ELF-1 (cell line): ENCODE measurements at regions not wholly inside any gene's neighbourhood (a gene's known extent, or its start where the extent isn't known, plus 50 kb on each side); places are given as distances from the start of the nearest gene placed in this dataset.

Source experiments
- DNase-seq: peaks from one replicate; pipeline ENCODE4 v3.0.0-alpha.2; 2016; ENCODE audit warnings: low read depth, low spot score

DNA sequence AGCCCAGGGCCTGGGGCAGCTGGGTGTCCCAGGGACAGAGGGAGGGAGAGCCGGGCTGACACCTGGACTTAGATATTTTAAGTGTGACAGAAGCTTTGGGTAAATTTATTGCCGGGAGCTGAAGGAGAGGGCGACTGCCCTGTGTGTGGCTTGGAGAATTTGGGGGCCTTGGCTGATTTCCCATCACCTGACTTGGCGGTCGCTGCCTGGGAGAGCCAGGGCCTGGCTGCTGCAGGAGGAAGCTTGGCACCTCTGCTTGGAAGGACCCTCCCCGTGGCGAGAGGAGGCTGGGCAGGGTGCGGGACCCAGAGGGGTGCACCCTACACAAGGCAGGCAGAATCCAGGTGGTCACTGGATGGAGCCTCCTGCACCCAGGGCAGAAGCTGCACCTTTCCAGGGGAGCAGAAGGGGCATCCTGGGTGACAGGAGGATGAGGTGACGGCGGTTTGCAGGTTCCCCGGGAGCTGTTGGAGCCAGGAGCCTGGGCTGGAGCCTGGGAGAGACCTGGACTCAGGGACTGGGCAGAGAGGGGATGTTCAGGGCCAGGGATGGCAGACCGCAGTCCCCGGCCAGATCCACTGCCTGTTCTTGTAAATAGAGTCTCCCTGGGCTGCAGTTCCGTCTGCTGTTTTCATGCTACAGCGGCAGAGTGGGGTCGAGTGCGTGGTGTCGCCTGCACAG is 72.0 kb downstream of the RGS12 start:
- no peak for DNase-seq

DNA sequence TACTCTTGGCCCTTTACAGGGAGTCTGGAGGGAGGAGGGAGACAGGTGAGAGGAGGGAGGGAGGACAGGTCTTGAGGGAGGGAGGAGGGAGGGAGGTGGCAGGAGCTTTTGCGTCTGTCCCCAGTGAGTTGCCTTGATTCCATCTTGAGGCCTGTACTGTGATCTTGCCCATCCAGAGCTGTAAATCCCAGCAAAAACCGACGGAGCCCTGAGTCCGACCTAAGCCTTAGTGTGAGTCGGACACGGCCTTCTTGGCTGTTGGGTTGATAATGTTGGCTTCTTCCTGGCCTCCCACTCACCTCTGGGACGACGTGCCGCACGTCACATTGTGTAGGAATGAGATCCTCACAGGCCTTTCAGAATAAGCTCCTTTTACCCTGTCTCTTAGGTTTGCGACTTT is 72.5 kb downstream of the RGS12 start:
- DNase-seq, result no peak

DNA sequence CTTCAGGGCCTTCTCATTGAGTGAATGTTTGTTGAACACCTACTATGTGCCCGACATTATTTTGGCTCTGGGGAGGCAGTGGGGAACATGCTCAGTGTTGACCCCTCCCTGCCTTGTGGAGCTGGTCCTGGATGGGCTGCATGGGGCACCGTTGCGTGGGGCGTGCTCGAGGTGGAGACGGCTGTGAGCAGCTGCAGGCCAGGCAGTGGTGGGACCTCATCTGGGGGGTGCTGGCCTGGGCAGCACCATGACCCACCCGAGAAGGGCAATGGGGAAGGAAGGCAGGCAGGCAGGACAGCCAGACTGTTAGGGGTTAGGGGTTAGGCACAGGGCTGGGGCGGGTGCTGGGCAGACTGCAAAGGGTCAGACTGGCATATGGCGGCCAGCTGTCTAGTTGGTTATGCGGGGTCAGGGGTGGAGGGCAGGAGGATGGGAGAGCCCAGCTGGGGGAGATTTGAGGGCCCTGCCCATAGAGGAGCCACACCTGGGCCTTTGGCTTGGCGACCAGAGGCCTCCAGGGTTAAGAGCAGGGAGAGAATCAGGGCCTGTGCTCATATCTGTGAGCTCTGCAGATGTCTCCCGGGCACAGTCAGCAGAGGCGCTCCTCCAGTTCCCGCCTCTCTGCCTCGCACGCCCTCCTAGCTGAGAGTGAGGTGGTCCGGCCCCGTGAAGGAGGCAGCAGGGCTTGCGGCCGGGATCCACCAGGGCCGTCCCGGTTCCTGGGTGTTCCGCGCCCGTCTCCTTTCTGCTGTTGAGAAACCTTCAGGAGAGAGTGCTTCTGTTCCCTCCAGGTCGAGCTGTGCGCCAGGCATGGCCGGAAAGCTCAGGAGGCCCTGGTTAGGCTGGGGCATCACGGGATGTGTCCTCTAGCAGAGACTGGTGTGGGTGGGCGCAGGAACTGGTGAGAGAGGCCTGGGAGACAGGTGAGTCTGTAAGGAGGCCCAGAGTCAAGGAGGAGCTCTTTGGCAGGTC is 73.3 kb downstream of the RGS12 start:
- DNase-seq, result no peak

DNA sequence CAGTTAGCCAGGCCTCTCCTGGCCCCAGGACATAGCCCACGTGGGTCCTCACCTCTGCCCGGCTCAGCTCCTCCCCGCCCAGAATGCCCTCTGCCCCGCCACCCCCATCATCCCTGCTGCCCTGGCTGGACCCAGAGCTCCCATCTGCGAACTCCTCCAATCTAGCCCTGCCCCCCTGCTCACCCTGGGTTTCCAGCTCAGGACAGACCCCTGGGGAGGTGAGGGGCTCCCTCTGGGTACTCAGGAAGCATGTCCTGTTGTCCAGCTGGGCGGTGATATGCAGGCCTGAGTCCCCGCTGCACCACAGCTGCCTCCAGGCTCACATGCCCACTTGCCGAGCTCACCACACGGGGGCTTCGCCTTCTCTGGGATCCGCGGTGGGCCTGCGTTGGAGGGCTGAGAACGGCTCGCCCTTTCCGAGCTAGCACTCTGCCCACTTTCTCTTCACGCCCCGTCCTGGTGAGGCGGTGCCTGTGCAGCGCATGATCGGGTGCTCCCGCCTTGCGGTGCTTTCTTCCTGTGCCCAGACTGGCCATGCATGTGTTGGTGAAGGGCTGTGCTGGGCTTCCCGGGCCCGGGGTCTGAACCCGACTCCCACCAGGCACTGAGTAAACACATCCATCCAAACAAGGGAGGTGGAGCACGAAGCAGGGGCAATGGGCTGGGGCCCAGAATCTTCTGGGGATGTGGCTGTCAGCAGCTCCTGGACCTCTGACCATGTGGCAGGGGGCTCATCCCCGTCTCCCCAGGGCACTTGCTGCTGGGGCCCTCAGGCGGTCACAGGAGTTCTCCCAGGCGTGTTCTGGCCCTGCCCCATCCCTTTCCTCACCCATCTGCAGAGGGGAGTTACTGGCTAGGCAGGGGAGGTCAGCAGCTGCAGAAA is 74.3 kb downstream of the RGS12 start:
- DNase-seq, result peak; percentile 37

DNA sequence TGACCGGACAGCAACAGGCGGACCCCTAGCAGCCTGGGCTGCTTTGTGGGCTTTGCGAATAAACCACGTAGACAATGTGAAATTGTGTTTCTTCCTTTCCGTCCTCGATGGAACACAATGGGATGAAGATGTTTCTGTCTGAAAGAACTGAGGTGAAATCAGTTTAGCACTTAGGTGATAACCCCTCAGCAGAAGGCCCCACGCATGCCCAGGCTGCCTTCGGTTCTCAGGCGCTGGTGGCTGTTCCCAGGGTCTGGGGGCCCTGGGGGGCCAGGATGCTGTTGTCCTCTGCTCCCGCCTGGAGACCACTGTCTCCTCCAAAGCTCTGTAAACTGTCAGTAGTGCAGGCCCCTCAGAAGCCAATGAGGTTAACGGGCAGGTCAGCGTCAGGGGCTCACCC is 73.9 kb upstream of the HGFAC start:
- no peak for DNase-seq

DNA sequence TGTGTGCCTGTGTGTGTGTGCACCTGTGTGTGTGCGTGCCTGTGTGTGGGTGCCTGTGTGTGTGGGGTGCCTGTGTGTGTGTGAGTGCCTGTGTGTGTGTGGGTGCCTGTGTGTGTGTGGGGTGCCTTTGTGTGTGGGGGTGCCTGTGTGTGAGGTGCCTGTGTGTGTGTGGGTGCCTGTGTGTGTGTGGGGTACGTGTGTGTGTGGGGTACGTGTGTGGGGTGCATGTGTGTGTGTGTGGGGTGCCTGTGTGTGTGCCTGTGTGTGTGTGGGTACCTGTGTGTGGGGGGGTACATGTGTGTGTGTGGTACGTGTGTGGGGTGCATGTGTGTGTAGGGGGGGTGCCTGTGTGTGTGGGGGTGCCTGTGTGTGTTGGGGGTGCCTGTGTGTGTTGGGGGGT is 73.4 kb upstream of the HGFAC start:
- no peak for DNase-seq

DNA sequence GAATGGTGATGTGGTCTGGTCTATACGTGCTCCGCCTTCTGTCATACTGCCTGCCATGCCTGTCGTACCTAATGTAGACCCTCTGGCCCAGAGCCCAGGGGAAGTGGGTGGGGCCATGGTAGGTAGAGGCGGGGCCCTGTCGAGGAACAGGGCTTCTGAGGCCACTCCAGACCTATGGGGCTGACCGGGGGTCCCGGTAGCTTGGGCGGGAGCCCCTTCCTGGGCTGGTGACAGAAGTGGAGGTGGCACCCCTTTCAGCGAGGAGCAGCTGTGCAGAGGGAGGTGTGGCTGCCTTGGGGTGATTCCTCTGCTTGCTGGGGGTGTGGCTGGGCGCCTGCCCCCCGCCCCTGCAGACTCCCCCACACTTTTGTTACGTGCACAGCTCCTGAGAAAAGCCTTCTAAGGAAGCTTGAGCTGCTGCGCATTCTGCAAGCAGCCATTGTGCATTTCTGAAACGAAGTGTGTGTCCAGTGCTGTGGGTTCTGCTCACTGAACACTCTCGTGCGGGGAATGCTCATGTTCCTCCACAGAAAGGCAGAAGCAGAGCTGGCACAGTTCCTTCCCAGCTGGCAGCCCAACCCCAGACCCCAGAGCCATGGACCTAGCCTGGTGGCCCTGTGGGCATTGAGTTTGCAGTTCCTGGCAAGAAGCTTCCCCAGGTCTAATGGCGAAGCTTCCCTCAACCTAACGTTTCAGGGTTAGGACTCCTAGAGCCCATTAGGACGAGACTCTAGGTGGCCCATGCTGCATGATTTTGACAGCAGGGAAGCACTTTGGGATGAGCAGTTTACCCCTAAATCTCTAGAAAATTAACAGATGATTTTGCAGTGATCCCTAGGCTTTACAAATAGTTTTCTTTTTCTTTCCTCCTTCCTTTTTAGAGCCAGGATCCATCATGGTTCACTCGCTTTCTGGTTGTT is 72.7 kb upstream of the HGFAC start:
- no peak for DNase-seq

DNA sequence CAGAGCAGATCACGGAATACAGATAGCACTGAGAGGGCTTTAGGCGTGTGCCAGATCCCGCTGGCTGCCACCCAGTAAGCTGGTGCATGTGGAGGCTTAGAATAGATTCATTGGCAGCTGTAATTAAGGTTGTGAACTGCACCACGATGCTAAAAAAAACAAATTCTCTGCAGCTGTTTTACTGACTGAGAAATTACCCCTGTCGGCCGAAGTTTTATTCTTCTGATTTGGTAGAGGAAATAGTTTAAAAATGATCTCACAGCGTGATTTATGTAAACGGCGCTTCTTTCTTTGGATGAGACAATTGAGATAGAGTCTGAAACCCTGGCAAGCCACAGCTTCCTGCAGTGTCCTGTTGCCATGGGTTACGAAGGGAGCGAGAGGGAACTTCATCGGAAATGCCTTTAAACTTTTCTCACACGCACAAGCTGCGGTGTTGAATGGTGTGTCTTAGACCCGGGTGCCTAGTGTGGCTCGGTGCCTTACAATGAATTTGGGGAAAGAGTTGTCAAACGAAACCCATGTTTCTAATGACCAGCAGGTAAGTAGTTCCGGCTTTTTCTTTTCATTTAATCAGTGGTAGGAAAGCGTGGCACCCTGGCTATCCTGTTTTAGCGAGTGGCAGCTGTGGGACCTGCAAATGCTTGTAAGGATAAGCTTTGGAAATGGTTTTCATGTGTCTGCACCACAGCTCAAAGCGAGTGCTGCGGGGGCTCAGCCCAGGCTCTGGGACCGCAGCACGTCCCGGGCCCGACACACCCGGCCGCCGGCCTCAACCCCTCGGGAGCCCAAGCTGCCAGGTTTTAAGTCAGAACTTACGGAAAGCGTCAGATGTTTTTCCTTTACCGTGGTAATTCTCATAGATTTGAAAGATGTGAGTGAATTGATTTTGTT is 71.7 kb upstream of the HGFAC start:
- DNase-seq, result peak; percentile 53

DNA sequence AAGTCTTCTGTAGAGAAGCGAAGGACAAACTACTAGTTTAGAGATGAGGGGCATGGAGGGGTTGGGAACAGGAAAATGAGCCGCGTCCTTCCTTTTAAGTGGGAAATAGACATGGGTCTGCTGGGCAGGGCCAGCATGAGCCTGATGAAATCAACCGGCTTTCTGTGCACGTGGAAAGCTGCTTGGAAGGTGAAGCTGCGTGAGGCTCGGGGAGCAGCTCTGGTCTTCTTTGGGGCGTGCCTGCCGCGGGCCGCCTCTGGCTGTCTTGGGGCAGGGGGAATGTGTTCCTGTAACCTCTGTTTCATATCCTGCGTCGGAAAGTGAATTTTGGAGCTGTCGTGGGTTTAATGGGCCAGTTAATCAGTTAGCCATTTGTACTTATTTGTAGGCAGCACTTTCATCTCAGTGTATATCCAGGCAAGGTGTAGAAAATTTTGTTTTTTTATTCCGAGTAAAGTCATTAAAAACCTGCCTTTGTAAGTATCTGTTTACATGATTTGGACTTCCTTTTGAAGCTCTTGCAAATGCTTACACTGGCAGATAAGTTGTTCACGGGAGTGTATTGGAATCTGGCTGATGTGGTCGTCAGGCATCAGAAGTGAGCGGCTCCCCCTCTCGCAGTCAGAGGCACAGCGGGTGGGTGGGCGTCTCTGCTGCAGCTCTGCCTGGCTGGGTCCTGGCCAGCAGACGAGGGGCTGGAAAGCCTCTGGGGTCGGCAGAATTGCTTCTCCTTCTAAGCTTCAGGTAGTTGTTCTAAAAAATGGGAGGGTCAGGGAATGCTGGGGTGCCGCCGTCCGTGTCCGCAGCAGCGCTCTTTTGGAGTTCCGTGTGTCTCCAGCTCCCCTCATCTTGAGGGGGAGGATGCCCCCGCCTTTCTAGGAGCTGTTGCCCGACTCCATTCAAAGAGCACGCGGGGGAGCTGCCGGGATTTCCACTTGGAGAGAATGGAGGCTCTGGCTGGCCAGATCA is 70.5 kb upstream of the HGFAC start:
- DNase-seq, result peak; percentile 52

DNA sequence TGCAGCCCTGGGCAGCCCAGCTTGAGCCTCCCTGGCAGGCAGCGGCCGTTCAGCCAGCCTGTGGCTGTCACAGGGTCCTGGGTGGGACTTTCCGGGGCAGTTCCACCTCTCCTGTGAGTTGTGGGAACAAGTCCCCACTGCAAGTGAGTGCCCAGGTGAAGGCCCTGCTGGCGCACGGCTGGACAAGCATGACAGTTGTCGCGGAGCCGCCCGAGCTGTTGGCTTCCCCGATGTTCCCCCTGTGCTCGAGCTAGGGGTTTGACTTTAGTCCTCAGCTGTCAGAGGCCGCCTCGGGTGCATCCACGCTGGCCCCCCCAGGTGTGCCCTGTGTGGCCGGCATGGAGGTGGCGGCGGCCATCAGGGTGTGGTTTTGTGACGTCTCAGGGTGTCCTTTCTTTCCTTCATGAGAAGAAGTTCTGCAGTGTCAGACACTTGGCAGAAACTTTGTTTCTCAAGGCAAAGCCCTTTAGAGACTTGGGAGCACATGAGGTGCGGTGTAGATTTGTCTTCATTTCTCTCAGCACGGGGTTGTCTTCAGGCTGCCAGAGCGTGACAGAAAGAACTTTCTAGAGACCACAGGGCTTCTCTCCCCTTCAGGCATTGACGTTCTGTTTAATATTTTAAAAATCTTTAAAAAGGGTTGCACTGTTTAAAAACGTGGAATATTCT is 69.4 kb upstream of the HGFAC start:
- no peak for DNase-seq

DNA sequence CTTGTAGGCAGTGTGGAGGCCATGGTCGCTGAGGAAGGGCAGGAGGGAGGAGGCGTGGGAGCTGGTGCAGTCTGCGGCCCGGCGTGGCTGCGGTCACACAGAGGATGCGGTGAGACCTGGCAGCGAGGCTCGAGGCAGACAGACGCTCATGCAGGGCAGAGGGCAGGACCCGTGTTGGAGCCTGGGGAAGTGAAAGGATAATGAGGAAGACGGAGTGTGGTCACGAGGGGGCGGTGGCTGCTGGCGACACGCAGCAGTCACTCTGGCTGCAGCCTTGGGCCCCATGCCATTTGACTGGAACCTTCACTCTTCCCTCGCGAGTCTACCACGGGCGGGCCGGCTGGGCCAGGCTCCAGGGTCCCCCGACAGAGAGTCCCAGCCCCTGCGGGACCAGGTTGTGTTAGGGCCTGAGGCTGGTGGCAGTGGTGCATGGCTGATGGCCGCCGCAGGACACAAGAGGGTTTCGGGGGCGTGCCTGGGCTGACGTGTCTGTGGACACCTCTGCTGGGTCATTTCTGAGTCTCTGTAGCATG is 68.8 kb upstream of the HGFAC start:
- DNase-seq, result no peak

DNA sequence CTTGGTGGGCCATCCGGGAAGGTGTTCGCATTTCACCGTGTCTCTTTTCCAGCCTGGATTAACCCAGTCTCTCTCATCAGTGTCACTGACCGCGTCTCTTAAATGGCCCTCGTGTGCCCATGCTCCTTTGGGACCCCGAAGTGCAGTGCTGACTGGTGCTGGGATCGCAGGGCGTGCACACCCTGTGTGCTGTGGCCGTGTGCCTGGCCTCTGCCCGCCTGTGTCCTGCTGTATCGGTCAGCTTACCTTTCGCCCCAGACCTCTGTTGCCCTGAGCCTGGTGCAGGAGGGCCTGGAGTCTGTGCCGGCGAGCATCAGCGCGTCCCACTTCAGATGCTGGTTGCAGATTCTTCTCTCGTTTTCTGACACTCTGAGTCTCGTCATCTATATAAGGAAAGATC is 68.3 kb upstream of the HGFAC start:
- no peak for DNase-seq

DNA sequence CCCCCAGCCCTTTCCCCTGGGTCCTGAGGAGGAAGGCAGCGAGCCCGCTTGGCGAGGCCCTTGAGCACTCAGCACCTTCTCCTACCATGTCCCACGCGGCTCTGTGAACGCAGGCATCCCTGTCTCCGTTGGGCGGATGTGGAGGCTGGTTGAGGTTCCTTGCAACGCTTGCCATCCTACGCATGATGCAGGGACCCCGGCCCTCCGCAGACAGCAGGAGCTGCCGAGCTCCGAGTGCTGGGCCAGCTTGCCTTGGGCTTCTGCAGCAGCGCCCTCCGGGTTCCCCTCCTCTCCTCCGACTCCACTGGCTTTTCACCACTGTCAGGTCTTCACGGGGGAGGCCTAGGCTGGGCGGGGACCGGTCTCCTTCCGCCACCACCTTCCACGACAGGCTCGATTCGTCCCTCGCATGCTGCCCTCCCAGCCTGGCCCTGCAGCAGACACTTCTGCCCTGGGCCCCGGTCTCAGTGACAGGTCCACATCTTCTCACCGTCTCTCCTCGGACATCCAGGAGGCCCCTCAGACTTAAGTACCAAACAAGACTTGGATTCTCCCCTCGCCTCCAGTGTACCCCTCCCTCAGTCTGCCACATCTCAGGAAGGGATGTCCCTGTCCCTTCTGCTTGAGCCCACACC is 67.6 kb upstream of the HGFAC start:
- DNase-seq, result no peak

DNA sequence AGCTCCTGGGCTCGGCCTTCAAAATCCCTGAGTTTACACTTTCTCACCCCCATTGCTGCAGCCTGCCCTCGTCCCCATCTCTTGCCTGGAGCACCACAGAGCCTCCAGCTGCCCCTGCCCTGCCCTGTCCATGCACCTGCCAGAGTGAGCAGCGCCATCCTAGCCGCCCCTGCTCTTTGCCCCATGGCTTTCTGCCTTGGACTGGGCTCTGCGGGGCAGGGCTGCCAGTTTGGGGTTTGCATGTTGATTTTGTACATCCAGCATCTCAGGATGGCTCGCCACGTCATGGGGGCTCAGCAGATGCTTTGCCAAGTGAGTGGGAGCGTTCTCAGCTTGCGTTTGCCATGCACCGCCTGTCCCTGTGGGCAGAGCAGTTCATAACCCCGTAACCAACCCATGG is 67.1 kb upstream of the HGFAC start:
- DNase-seq, result no peak

DNA sequence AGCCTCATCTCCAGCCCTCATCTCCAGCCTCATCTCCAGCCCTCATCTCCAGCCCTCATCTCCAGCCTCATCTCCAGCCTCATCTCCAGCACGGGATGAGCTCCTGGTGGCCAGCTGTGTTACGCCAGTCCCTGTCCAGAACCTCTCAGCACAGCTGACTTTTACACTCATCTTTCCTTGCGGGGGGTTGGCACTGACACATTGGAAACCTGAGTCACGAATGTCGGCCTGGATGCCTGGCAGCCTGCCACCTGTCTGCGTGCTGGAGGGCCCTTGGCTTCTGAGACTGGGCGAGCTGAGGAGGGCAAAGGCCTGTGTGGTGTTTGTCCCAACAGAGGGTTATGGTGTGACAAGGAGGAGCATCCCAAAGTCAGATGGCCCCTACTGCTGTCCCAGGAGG is 66.1 kb upstream of the HGFAC start:
- DNase-seq, result no peak

DNA sequence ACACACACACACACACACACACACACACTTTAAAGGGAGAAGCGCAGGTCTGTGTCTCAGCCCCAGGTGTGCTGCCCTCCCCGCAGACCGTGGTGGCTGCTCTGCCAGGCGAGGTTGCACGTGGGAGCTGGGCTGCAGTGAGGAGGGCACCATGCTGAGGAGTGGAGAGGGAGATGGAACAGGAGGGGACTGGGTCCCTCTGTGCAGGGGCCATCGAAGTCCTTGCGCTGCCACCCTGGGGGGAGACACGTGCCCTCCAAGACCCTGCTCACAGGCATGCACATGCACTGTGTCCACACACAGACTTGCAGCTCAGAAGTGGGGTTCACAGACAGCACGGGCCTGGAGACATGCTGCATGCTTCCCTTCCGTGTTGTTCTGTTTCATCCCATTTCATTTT is 65.5 kb upstream of the HGFAC start:
- no peak for DNase-seq

DNA sequence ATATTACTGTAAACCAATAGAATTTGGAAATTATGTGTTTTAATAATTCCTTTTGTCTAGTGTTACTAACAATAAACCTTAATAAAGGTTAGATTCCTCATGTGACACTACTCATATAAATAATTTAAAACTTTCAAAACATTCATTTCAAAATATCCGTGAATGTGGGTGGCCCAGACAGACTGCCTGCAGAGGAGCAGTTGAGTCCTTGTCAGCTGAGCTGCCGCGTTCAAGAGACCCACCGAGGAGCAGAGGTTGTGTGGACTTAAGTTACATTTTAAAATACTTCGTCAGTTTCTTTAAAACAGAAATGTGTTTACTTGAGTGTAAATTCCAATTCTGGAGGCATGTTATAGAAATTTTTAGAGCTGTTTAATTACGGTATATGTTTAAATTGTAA is 64.2 kb upstream of the HGFAC start:
- DNase-seq, result no peak
